ENCODE measurements at regions not wholly inside any gene's neighbourhood (a gene's known extent, or its start where the extent isn't known, plus 50 kb on each side); places are given as distances from the start of the nearest gene placed in this dataset.

- H3K36me3 Mint-ChIP-seq (ENCODE audit: unreplicated experiment) = no peaks in the 10 kb centered on the region
- H3K4me1 Mint-ChIP-seq (ENCODE audit: low read depth, unreplicated experiment) = peaks cover 2% of the 10 kb centered on the region
- no peaks in the 10 kb centered on the region for H3K27me3 Mint-ChIP-seq (ENCODE audit: unreplicated experiment)
- DNase-seq = no peak
- H3K27ac Mint-ChIP-seq (ENCODE audit: unreplicated experiment) = no peak overlapping the region
- no peaks in the 10 kb centered on the region for H3K9me3 Mint-ChIP-seq (ENCODE audit: unreplicated experiment)
- no peak for TF ChIP-seq CTCF (IDR thresholded peaks at IDR 0.05; ENCODE audit: partially characterized antibody, unreplicated experiment)
- H3K4me3 Mint-ChIP-seq (ENCODE audit: unreplicated experiment) = no peak overlapping the region
Observed at GRCh38 chr3:148455098-148455497, 242.6 kb upstream of the AGTR1 start.

DNA sequence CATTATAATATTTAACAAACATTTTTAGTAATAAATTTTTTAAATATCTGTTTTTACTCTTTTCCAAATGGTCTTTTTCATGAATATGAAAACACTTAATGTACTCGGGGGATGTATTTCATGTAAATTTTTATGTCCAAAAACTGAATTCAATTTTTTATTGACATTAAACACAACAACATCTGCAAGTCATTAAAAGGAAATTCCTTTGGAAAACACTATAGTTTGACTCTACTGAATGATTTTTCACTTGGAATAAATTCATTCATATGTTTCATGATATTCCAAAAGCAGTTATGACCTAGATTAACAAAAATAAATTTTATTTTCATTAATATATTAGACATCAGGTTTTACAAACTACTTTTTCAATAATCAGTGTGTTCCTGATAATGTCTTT lies 239.8 kb upstream of the AGTR1 start:
- H3K36me3 Mint-ChIP-seq (ENCODE audit: unreplicated experiment) = no peaks in the 10 kb centered on the region

GRCh38 chr3:148459931-148460513 lies 237.7 kb upstream of the AGTR1 start:
- Mint-ChIP-seq H3K27ac (ENCODE audit: unreplicated experiment) (no peak overlapping the region), H3K27me3 (ENCODE audit: unreplicated experiment) (no peaks in the 10 kb centered on the region), H3K4me3 (ENCODE audit: unreplicated experiment) (no peak overlapping the region), H3K4me1 (ENCODE audit: low read depth, unreplicated experiment) (no peaks in the 10 kb centered on the region), H3K9me3 (ENCODE audit: unreplicated experiment) (peaks cover 2% of the 10 kb centered on the region), H3K36me3 (ENCODE audit: unreplicated experiment) (no peaks in the 10 kb centered on the region)
- no peak for DNase-seq
- TF ChIP-seq CTCF (IDR thresholded peaks at IDR 0.05; ENCODE audit: partially characterized antibody, unreplicated experiment) = peak; percentile 4

More for the DNA sequence above, 239.8 kb upstream of the AGTR1 start:
- DNase-seq = no peak
- peaks cover 2% of the 10 kb centered on the region for H3K9me3 Mint-ChIP-seq (ENCODE audit: unreplicated experiment)
- H3K27ac Mint-ChIP-seq (ENCODE audit: unreplicated experiment) = no peak overlapping the region
- H3K27me3 Mint-ChIP-seq (ENCODE audit: unreplicated experiment) = no peaks in the 10 kb centered on the region
- no peak for TF ChIP-seq CTCF (IDR thresholded peaks at IDR 0.05; ENCODE audit: partially characterized antibody, unreplicated experiment)
- no peak overlapping the region for H3K4me3 Mint-ChIP-seq (ENCODE audit: unreplicated experiment)
- H3K4me1 Mint-ChIP-seq (ENCODE audit: low read depth, unreplicated experiment) = no peaks in the 10 kb centered on the region

- Mint-ChIP-seq H3K4me3 (ENCODE audit: unreplicated experiment) (no peak overlapping the region), H3K36me3 (ENCODE audit: unreplicated experiment) (no peaks in the 10 kb centered on the region), H3K4me1 (ENCODE audit: low read depth, unreplicated experiment) (no peaks in the 10 kb centered on the region), H3K27me3 (ENCODE audit: unreplicated experiment) (no peaks in the 10 kb centered on the region), H3K27ac (ENCODE audit: unreplicated experiment) (no peak overlapping the region), H3K9me3 (ENCODE audit: unreplicated experiment) (peaks cover 2% of the 10 kb centered on the region)
- no peak for TF ChIP-seq CTCF (IDR thresholded peaks at IDR 0.05; ENCODE audit: partially characterized antibody, unreplicated experiment)
- no peak for DNase-seq
Observed at GRCh38 chr3:148460686-148461085, 237.0 kb upstream of the AGTR1 start.

GRCh38 chr3:148464246-148464645 lies 233.5 kb upstream of the AGTR1 start:
- no peak for DNase-seq
- H3K36me3 Mint-ChIP-seq (ENCODE audit: unreplicated experiment) = no peaks in the 10 kb centered on the region
- no peak overlapping the region for H3K27ac Mint-ChIP-seq (ENCODE audit: unreplicated experiment)
- H3K9me3 Mint-ChIP-seq (ENCODE audit: unreplicated experiment) = peaks cover 2% of the 10 kb centered on the region
- TF ChIP-seq CTCF (IDR thresholded peaks at IDR 0.05; ENCODE audit: partially characterized antibody, unreplicated experiment) = no peak
- H3K27me3 Mint-ChIP-seq (ENCODE audit: unreplicated experiment) = no peaks in the 10 kb centered on the region
- H3K4me1 Mint-ChIP-seq (ENCODE audit: low read depth, unreplicated experiment) = no peaks in the 10 kb centered on the region
- no peak overlapping the region for H3K4me3 Mint-ChIP-seq (ENCODE audit: unreplicated experiment)
